ENCODE measurements at regions not wholly inside any gene's neighbourhood (a gene's known extent, or its start where the extent isn't known, plus 50 kb on each side); places are given as distances from the start of the nearest gene placed in this dataset.

DNA sequence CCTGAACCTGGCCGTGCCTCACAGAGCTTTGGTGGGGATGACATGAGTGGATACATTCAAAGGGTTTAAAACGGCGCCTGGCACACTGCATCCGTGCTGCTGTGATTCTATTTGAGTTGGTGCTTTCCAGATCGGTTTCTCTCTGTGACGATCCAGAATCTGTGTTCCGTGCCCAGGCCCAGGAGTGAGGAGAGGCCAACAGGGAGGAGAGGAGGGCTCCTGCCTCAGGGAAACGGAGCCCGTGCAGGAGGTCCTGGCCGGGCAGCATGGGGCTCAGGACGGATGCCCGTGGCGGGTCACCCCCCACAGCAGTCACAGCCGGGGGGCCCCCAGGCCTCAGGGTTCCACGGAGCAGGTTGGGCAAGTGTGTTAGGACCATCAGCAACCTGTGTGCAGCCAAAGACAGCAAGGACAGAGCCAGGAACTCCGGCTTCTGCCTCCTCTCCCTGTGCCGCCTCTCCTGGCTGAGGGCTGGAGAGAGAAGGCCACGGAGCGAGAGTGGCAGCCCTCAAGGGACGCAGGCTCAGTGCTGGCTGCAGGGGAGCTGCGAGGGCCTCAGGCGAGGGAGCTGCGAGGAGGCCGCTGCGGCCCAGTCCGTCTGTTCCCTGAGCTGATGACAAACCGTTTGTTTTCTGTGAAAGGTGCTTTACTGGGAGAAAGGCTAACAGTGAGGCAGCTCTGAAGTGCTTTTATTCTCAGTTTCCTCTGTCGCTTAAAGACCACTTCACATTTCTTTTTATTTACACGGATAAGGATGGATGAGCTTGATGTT lies 99.3 kb downstream of the METRNL start:
- DNase-seq (ENCODE audit: low read depth): no peak

DNA sequence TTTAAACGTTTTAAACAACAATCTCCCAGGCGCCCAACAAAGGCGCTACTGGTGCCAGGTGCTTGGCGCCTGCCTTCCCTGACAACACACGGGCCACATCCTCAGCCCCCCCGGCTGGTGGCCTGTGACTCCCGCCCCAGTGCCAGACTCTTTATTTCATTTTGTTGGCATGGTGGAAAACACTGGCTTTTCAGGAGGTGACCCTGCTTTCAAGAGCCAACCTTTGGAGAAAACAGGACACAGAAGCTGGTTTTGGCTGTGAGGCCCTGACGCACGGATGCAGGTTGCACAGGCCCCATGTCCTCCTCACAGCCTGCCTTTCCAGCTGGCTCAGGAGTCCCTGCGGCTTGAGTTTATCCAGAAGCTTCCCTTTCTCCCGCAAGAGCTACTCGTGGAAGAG lies 100.0 kb downstream of the METRNL start:
- DNase-seq (ENCODE audit: low read depth): no peak

GRCh38 chr17:83179811-83180210 lies 100.4 kb downstream of the METRNL start:
- no peak for DNase-seq (ENCODE audit: low read depth)

- DNase-seq (ENCODE audit: low read depth): no peak
Observed at GRCh38 chr17:83180264-83180995, 101.0 kb downstream of the METRNL start.

- DNase-seq (ENCODE audit: low read depth): no peak
Observed at GRCh38 chr17:83180996-83181481, 101.6 kb downstream of the METRNL start.

DNA sequence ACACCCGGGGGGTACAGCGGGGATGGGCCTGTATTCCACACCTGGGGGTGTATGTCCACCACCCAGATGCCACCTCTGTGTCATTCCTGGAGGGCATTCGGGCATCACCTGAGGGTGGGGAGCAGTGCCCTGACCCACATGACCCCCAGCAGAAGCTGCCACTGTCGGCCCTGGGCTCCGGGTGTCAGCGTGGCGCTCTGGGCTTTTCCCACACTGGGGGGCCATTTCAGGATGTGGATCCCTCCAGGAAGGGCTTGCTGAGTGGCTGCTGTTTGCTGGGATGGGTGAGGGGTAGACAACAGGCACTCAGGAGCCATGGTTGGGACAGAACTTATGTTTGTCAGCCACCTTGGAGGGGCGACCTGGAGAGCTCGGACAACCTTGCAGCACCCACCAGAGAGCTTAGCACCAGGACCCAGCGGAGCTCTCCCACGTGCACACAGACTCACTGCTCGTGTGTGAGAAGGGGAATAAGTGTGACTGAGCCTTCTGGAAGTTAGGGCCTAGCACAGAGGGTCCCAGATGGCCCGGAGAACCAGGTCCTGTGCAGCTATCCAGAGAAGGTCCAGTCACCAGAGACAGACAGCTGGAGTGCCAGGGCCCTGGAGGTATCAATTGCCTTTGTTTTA lies 102.7 kb downstream of the METRNL start:
- DNase-seq (ENCODE audit: low read depth): no peak

DNA sequence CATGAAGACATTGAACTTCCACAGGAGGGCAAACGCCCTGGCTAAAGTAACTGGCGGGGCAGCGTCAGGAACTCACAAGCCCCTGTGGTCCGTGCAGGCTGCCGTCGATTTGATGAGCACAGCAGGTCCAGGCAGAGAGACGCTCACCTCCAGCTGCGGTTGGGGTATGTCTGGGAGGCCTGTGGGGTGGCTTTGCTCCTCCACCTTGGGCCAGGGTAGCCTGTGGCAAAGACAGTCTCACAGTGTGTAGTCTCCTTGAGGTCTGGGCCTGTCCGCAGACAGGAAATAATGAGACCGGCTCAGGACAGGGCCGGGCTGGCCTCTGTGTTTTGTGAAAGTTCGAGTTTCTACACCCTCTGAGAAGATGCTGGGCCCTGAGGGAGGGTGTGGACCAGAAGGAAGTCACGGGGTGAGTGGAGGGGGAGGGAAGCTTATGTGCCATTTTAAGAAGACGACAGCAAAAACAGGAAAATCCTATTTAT lies 103.3 kb downstream of the METRNL start:
- no peak for DNase-seq (ENCODE audit: low read depth)

DNA sequence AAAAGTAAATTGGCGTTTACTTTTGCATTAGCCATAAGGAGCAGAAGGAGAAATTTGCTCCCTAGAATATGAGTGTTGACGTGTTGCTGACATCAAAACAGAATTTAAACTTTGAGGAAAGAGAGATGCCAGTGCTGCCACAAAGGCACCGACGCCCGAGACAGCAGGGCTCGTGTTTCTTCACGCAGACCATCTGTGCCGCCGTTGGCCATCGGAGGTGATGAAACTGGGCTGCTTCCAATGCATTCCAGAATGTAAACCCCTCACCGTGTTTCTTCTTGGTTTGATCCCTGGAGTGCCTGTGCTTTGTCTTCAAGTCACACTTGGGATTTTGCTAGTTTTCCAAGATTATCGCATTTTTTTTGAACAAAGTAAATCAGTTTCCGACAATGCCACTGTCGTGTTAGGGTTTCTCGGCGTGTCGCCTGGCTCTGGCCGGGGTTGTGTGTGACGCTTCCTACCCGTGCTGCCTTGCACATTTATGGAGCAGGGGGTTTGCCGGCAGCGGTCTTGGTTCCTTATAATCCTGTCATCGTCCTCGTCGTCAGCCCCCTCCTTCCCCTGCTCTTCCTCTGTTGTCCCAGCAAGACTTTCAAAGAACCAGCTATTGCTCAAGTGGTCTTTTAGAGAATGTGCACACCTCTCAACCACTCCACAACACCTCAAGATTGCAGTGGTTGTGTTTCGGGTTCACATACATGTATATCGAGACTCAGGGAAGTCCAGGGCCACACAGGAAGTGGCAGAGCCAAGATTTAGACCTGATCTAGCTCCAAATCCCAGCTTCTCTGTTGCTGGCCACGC lies 103.9 kb downstream of the METRNL start:
- DNase-seq (ENCODE audit: low read depth): no peak

DNA sequence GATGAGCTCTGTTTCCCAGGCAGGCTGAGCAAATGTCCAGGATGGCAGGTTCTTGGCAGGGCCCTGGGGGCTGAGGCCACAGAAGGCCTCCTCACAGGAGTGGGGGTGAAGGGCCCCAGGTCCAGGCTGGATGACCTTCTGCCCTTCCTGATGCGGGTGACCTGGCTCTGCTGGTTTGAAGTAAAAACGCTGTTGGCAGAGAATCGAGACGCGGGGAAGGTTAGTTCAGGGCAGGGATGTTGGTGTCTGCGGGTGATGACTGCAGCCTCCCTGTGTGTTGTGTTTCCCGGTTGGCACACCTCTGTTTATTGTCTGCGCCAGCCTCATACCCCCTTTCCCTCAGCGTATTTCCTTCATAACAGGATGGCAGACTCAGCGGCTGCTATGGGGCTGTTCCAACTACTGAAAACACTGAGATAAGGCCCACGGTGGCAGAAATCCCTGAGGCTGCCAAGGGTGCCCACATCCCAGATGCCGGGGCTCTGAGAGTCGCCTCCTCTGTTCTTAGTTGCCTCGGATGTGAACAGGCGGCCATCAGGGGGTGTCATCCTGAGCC lies 104.6 kb downstream of the METRNL start:
- DNase-seq (ENCODE audit: low read depth): no peak

DNA sequence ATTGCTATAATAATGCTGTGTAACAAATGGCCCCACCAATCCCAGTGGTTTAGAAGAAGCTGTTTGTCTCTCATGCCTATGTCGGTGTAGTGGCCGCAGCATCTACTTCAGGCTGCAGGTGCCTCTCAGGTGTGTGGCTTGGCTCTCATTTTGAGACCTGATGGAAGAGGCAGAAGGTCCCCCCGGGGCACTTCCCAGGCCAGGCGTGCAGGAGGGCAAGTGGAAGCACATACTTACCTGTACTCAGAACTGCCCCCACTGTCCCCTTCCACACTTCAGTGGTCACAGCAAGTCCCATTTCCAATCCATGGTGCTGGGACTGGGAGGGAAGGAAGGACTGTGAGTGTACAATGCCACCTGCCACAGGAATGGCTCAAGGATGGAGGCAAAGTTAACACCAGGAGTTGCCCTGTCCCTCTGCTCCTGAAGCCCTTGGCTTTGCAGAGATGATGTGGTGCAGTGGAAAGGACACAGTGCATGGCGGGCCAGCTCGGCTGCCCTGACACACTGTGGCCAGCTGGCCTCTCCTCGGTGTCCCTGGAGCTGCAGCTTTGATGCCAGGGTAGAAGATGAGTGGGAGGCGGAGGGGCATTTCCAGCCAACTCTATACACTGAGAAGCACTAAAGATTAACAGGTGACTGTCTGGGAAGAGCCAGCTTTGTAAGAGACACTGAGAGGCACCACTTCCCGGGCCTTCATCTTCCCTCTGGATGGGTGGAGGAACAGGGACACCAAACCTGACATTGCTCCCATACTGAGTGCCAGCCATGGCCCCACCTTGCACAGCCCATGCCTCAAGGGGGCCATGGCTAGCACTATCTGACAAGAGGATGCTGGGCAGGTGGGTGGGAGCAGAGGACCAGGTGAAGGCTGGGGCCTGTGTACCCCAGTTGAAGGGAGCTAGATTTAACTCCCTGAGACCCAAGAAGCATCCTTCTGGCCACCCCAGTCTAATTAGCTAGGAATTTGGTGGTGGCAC lies 105.9 kb downstream of the METRNL start:
- no peak for DNase-seq (ENCODE audit: low read depth)

DNA sequence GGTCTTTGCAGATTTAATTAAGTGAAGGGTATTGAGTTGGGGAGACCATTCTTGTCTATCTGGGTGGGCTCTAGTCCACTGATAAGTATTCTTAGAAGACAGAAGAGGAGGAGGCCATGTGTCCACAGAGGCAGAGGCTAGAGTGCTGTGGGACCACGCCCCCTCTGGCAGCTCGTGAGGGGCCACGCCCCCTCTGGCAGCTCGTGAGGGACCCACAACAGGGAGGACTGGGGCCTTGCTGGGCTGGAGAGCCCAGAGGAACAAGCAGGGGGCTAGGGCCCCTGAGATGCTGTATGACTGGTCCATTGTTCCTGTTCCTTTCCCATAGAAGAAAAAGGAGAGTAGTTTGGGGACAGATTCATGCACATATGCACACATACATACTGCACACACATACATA lies 106.8 kb downstream of the METRNL start:
- no peak for DNase-seq (ENCODE audit: low read depth)

- no peak for DNase-seq (ENCODE audit: low read depth)
Observed at GRCh38 chr17:83186751-83187421, 107.5 kb downstream of the METRNL start.

DNA sequence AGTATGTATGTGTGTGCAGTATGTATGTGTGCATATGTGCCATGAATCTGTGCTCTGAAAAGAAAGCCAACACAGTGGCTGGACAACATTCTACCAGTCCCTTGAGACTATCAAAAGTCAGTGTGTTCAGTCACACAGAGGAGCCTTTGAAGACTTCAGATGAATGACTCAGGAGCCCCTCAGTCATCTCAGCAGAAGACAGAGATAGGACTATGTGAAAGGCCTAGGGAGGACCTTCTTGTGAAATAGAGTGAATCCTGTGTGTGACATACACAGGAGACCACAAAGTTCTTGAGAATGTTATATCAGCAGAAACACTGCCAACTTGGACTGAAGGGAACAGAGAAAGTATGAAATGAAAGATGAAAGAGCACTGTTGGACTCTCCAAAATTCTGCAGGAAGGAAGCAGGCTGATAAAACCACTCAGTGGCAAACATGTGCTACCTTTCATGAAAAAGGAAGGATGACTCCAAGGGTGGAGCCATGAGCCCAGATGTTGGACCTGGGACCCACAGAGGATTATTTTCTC lies 108.4 kb downstream of the METRNL start:
- DNase-seq (ENCODE audit: low read depth): no peak

GRCh38 chr17:83189044-83190003 lies 109.9 kb downstream of the METRNL start:
- DNase-seq (ENCODE audit: low read depth): no peak

- no peak for DNase-seq (ENCODE audit: low read depth)
Observed at GRCh38 chr17:83190004-83190385, 110.6 kb downstream of the METRNL start.

DNA sequence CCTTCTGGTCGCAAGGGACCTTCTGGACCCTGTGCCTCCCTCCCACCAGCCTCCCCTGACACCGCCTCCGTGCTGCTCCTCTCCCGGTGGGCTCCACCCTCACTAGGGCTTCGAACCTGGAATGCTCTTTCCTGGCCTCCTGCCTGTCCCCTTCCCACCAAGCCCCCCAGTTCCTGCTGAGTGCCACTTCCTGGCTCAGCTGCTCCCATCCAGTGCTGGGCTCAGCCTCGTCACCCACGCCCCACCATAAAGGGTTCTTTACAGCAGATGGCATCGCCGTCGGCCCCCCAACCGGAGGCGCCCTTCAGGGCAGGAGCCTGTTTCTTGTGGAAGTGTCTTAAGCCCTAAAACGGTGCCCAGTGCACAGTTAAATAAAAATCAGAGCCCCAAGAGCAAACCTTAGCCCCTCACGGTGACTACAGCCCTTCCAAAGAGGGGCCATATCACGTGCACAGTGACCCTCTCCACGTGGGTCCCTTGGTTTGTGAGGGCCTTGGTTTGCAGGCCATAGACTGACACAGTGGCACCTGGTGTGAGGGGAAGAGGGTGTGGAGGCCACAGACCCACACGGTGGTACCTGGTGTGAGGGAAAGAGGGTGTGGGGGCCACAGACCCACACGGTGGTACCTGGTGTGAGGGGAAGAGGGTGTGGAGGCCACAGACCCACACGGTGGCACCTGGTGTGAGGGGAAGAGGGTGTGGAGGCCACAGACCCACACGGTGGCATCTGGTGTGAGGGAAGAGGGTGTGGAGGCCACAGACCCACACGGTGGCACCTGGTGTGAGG lies 111.4 kb downstream of the METRNL start:
- no peak for DNase-seq (ENCODE audit: low read depth)

DNA sequence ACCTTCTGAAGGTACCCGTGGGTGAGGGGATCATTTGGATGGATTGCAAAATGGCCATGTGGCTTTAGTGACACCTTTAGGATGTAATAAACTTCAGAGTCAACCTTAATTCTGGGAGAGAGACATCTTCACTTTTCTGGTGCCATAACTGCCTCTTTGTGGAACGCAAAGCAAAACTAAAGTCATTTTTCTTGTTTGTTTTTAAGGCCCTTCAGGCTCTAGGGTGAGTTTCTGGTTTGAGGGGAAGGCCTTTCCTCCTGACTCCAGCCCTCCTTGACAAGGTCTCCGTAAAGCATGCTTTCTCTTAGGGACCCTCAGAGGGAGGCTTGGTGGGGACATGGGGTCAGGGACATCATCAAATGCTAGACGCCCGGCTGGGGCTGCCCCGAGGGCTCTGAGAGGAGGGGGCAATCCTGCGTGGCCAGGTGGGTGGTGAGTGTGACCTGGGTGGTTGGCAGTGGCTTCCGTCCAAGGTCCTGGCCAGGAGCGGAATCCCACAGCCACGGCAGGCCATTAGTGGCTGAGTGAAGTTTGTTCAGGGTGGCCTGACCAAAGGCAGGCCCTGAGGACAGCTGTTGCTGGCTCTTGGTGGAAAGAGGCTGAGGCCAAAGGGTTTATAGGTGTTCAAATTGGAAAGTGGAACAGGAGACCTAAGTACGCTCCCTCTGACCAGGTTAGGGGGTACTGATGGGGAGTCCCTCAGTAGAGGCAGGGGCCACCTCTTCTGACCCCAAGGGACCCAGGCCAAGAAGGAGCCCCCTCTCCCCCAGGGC lies 112.2 kb downstream of the METRNL start:
- no peak for DNase-seq (ENCODE audit: low read depth)
